ENCODE measurements at regions not wholly inside any gene's neighbourhood (a gene's known extent, or its start where the extent isn't known, plus 50 kb on each side); places are given as distances from the start of the nearest gene placed in this dataset.

- no peaks in the 10 kb centered on the region for H3K4me1 ChIP-seq
- H3K36me3 ChIP-seq, result no peaks in the 10 kb centered on the region
- H3K9me3 ChIP-seq, result no peaks in the 10 kb centered on the region
- TF ChIP-seq CTCF (IDR thresholded peaks at IDR 0.05), result no peak
- TF ChIP-seq POLR2AphosphoS5 (IDR thresholded peaks at IDR 0.05; ENCODE audit: insufficient read depth in 1 of 2, low read depth in 1 of 2), result no peak
- no peak for TF ChIP-seq POLR2A (IDR thresholded peaks at IDR 0.05)
- no peak overlapping the region for H3K27ac ChIP-seq
- H3K4me3 ChIP-seq, result no peak overlapping the region
- intact Hi-C loops (cut with DNase I), result no loop called here
- H3K27me3 ChIP-seq, result no peaks in the 10 kb centered on the region
- no peak for DNase-seq (ENCODE audit: extremely low spot score in 2 of 2)
Measured at GRCh38 chr15:53454535-53454842, 305.0 kb downstream of the WDR72 start.

DNA sequence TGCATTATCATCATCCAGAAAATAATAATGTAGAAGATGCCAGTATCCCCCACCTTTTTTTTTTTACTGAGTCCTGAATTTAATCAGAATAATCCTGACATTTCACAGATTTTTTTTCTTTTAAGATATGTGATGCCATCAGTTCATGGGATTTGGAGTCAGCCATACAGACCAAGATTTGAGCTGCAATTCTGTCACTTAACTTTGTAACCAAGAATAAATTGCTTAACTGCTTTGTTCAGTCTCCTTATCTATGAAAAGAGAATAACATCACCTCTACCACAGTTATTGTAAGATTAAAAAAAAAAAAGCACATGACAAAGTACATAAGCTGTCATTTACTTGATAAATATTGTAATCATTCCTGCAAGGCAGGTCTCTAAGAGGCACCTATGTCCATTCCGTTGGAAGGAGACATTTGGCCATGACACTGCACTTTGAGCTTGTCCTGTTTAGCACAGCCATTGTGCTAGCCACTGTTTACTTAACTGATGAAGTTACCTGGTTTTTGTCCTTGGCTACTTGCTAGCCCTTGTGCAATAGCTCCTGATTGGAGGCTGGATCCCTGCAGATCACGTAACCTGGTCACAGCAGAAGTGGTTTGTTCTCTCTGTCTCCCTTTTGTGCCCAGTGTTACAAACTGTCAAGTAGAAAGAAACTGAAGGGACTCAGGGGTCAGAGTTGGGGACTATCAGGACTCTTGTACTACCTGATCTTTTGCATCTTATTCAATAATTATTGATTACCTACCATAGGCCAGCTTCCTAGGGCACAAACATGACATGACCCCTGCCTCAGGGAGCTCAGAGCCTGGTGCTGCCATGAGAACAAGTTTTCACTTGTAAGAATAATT, 306.0 kb downstream of the WDR72 start:
- Histone ChIP-seq H3K27ac (no peak overlapping the region), H3K36me3 (no peaks in the 10 kb centered on the region), H3K4me3 (no peak overlapping the region), H3K4me1 (no peaks in the 10 kb centered on the region), H3K9me3 (no peaks in the 10 kb centered on the region), H3K27me3 (no peaks in the 10 kb centered on the region)
- no peak for DNase-seq (ENCODE audit: extremely low spot score in 2 of 2)
- no peak for TF ChIP-seq POLR2AphosphoS5 (IDR thresholded peaks at IDR 0.05; ENCODE audit: insufficient read depth in 1 of 2, low read depth in 1 of 2)
- TF ChIP-seq POLR2A (IDR thresholded peaks at IDR 0.05), result no peak
- TF ChIP-seq CTCF (IDR thresholded peaks at IDR 0.05), result no peak
- intact Hi-C loops (cut with DNase I), result no loop called here

- H3K4me3 ChIP-seq, result no peak overlapping the region
- intact Hi-C loops (cut with DNase I), result no loop called here
- TF ChIP-seq CTCF (IDR thresholded peaks at IDR 0.05) (no peak), POLR2A (IDR thresholded peaks at IDR 0.05) (no peak)
Measured at GRCh38 chr15:53448232-53449015, 311.0 kb downstream of the WDR72 start.

GRCh38 chr15:53447742-53448141, 311.7 kb downstream of the WDR72 start:
- TF ChIP-seq CTCF (IDR thresholded peaks at IDR 0.05) (no peak), POLR2A (IDR thresholded peaks at IDR 0.05) (no peak), POLR2AphosphoS5 (IDR thresholded peaks at IDR 0.05; ENCODE audit: insufficient read depth in 1 of 2, low read depth in 1 of 2) (no peak)
- no peak for DNase-seq (ENCODE audit: extremely low spot score in 2 of 2)
- no peaks in the 10 kb centered on the region for H3K4me1 ChIP-seq

More at GRCh38 chr15:53448232-53449015, 311.0 kb downstream of the WDR72 start:
- H3K4me1 ChIP-seq, result no peaks in the 10 kb centered on the region
- no peak overlapping the region for H3K27ac ChIP-seq
- H3K9me3 ChIP-seq, result no peaks in the 10 kb centered on the region
- H3K27me3 ChIP-seq, result no peaks in the 10 kb centered on the region
- no peaks in the 10 kb centered on the region for H3K36me3 ChIP-seq
- no peak for DNase-seq (ENCODE audit: extremely low spot score in 2 of 2)

More at GRCh38 chr15:53447742-53448141, 311.7 kb downstream of the WDR72 start:
- no peak overlapping the region for H3K27ac ChIP-seq
- no peak overlapping the region for H3K4me3 ChIP-seq
- intact Hi-C loops (cut with DNase I), result no loop called here
- no peaks in the 10 kb centered on the region for H3K27me3 ChIP-seq
- no peaks in the 10 kb centered on the region for H3K9me3 ChIP-seq
- H3K36me3 ChIP-seq, result no peaks in the 10 kb centered on the region

Measured in vagina (tissue), 2 donors.